EH (cell line): ENCODE measurements at regions not wholly inside any gene's neighbourhood (a gene's known extent, or its start where the extent isn't known, plus 50 kb on each side); places are given as distances from the start of the nearest gene placed in this dataset.
"Not testable (repeated sequence)": the region's sequence is repeated elsewhere in the genome, so short reads cannot be mapped to it uniquely, and the experiment has no call there.

ENCODE experiments used
- DNase-seq: peaks from one replicate; pipeline ENCODE4 v3.0.0-alpha.2; 2015; ENCODE audit warnings: low read depth

GRCh38 chr2:155022531-155022930 is 324.0 kb downstream of the KCNJ3 start:
- DNase-seq = no peak

- no peak for DNase-seq
These were observed 323.1 kb downstream of the KCNJ3 start for GRCh38 chr2:155021618-155022017.

GRCh38 chr2:155020246-155020645 is 321.8 kb downstream of the KCNJ3 start:
- DNase-seq = no peak

- DNase-seq = no peak
These were observed 312.4 kb downstream of the KCNJ3 start for GRCh38 chr2:155010925-155011324.

GRCh38 chr2:154995361-154995760 is 296.9 kb downstream of the KCNJ3 start:
- peak; percentile 31 for DNase-seq

GRCh38 chr2:154992826-154993225 is 294.3 kb downstream of the KCNJ3 start:
- DNase-seq = no peak

- DNase-seq = no peak
These were observed 280.2 kb downstream of the KCNJ3 start for GRCh38 chr2:154978710-154979109.

- peak; percentile 25 for DNase-seq
These were observed 279.7 kb downstream of the KCNJ3 start for GRCh38 chr2:154978244-154978643.

GRCh38 chr2:154974041-154974440 is 275.5 kb downstream of the KCNJ3 start:
- DNase-seq = no peak

- no peak for DNase-seq
These were observed 265.0 kb downstream of the KCNJ3 start for GRCh38 chr2:154963511-154963910.

- DNase-seq = no peak
These were observed 263.2 kb downstream of the KCNJ3 start for GRCh38 chr2:154961676-154962075.

GRCh38 chr2:154960802-154961583 is 262.5 kb downstream of the KCNJ3 start:
- no peak for DNase-seq

- DNase-seq = peak; percentile 2
These were observed 254.0 kb downstream of the KCNJ3 start for GRCh38 chr2:154952346-154952980.

GRCh38 chr2:154947416-154947815 is 248.9 kb downstream of the KCNJ3 start:
- DNase-seq = not testable (repeated sequence)

GRCh38 chr2:154945984-154946383 is 247.5 kb downstream of the KCNJ3 start:
- no peak for DNase-seq

GRCh38 chr2:154941379-154941778 is 242.9 kb downstream of the KCNJ3 start:
- no peak for DNase-seq

- DNase-seq = no peak
These were observed 235.7 kb downstream of the KCNJ3 start for GRCh38 chr2:154934213-154934612.

- no peak for DNase-seq
These were observed 226.0 kb downstream of the KCNJ3 start for GRCh38 chr2:154924531-154924930.

- no peak for DNase-seq
These were observed 216.1 kb downstream of the KCNJ3 start for GRCh38 chr2:154914561-154914960.

- no peak for DNase-seq
These were observed 213.7 kb downstream of the KCNJ3 start for GRCh38 chr2:154912215-154912614.

GRCh38 chr2:154911729-154912128 is 213.2 kb downstream of the KCNJ3 start:
- no peak for DNase-seq

GRCh38 chr2:154910701-154911100 is 212.2 kb downstream of the KCNJ3 start:
- DNase-seq = no peak

GRCh38 chr2:154908327-154908726 is 209.8 kb downstream of the KCNJ3 start:
- no peak for DNase-seq
